T-helper 2 cell (primary cell): ENCODE measurements at regions not wholly inside any gene's neighbourhood (a gene's known extent, or its start where the extent isn't known, plus 50 kb on each side); places are given as distances from the start of the nearest gene placed in this dataset.
"Not testable (repeated sequence)": the region's sequence is repeated elsewhere in the genome, so short reads cannot be mapped to it uniquely, and the experiment has no call there.

Source experiments
- DNase-seq, 5 experiments: peaks; one replicate each; pipeline versions ENCODE4 v3.0.0 to v3.0.0-alpha.2; 2012 to 2022

GRCh38 chr12:19998961-19999804 lies 369.2 kb upstream of the PDE3A start:
- DNase-seq = no peak

GRCh38 chr12:19999805-20000138 lies 368.6 kb upstream of the PDE3A start:
- no peak for DNase-seq

- no peak for DNase-seq
Observed at GRCh38 chr12:20000229-20000849, 368.0 kb upstream of the PDE3A start.

- no peak for DNase-seq
Observed at GRCh38 chr12:20003252-20003651, 365.1 kb upstream of the PDE3A start.

- DNase-seq = no peak
Observed at GRCh38 chr12:20004952-20005351, 363.4 kb upstream of the PDE3A start.

- DNase-seq = no peak
Observed at GRCh38 chr12:20006871-20007730, 361.2 kb upstream of the PDE3A start.

- DNase-seq = not testable (repeated sequence)
Observed at GRCh38 chr12:20009965-20010364, 358.4 kb upstream of the PDE3A start.

- no peak for DNase-seq
Observed at GRCh38 chr12:20011200-20011599, 357.1 kb upstream of the PDE3A start.

- DNase-seq = no peak
Observed at GRCh38 chr12:20017802-20018201, 350.5 kb upstream of the PDE3A start.

- no peak for DNase-seq
Observed at GRCh38 chr12:20018406-20018805, 349.9 kb upstream of the PDE3A start.

GRCh38 chr12:20024194-20024593 lies 344.1 kb upstream of the PDE3A start:
- no peak for DNase-seq

GRCh38 chr12:20028033-20028432 lies 340.3 kb upstream of the PDE3A start:
- no peak for DNase-seq

GRCh38 chr12:20030826-20031225 lies 337.5 kb upstream of the PDE3A start:
- DNase-seq = no peak

- no peak for DNase-seq
Observed at GRCh38 chr12:20039562-20039961, 328.8 kb upstream of the PDE3A start.

GRCh38 chr12:20040184-20040583 lies 328.2 kb upstream of the PDE3A start:
- DNase-seq = no peak

- no peak for DNase-seq
Observed at GRCh38 chr12:20040831-20041230, 327.5 kb upstream of the PDE3A start.

GRCh38 chr12:20044351-20044750 lies 324.0 kb upstream of the PDE3A start:
- no peak for DNase-seq

GRCh38 chr12:20044846-20045245 lies 323.5 kb upstream of the PDE3A start:
- DNase-seq = no peak

- DNase-seq = no peak
Observed at GRCh38 chr12:20047901-20048300, 320.4 kb upstream of the PDE3A start.

- no peak for DNase-seq
Observed at GRCh38 chr12:20050221-20050620, 318.1 kb upstream of the PDE3A start.

- no peak for DNase-seq
Observed at GRCh38 chr12:20053782-20054181, 314.6 kb upstream of the PDE3A start.

GRCh38 chr12:20055856-20056255 lies 312.5 kb upstream of the PDE3A start:
- DNase-seq = no peak

- no peak for DNase-seq
Observed at GRCh38 chr12:20057398-20057797, 310.9 kb upstream of the PDE3A start.

- no peak for DNase-seq
Observed at GRCh38 chr12:20063116-20063515, 305.2 kb upstream of the PDE3A start.
